ENCODE measurements at regions not wholly inside any gene's neighbourhood (a gene's known extent, or its start where the extent isn't known, plus 50 kb on each side); places are given as distances from the start of the nearest gene placed in this dataset.

DNA sequence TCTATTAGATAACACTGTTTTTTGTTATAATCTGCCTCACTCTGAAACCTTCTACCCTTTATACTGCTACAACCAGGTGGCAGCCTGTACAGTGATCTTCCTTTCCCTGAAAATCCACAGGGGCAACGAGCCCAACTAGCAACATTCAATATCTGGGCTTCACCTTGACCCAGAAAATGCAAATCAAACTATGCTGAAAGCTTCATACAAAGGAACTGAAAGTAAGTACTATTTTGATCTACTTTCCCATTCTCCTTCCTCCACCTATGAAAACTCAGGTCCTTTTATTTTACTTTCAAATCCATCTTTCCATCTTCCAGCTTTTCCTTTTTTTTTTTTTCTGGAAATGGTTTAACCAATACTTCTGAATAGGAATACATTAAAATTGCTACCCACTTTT is 175.8 kb upstream of the CCDC150 start:
- H3K9ac ChIP-seq: no peak overlapping the region
- no peaks in the 10 kb centered on the region for H3F3A ChIP-seq (ENCODE audit: low read depth)
- DNase-seq (ENCODE audit: low spot score): no peak
- H3K79me2 ChIP-seq (ENCODE audit: low read depth): no peaks in the 10 kb centered on the region
- no peak overlapping the region for H3K4me2 ChIP-seq
- Mint-ChIP-seq H3K27ac (no peak overlapping the region), H3K27me3 (ENCODE audit: insufficient read depth, low read depth) (no peaks in the 10 kb centered on the region), H3K4me3 (no peak overlapping the region), H3K36me3 (no peaks in the 10 kb centered on the region), H3K4me1 (peaks cover 13% of the 10 kb centered on the region), H3K9me3 (peaks cover 8% of the 10 kb centered on the region)
- H3K27me3 ChIP-seq: no peaks in the 10 kb centered on the region
- H3K36me3 ChIP-seq: no peaks in the 10 kb centered on the region
- H4K20me1 ChIP-seq (ENCODE audit: low read depth): no peaks in the 10 kb centered on the region
- peaks cover 16% of the 10 kb centered on the region for H3K4me1 ChIP-seq
- H3K4me3 ChIP-seq: no peak overlapping the region
- H3K9me3 ChIP-seq (ENCODE audit: low read depth): no peaks in the 10 kb centered on the region
- TF ChIP-seq EZH2phosphoT487 (IDR thresholded peaks at IDR 0.05): no peak
- TF ChIP-seq EZH2 (IDR thresholded peaks at IDR 0.05): no peak
- TF ChIP-seq CTCF (IDR thresholded peaks at IDR 0.05): no peak
- H3K27ac ChIP-seq: no peak overlapping the region
- no peak overlapping the region for H2AFZ ChIP-seq (replicated peaks)

- no peaks in the 10 kb centered on the region for H3K36me3 Mint-ChIP-seq
- Histone ChIP-seq H3K4me1 (peaks cover 16% of the 10 kb centered on the region), H2AFZ (replicated peaks) (no peak overlapping the region), H3K27ac (no peak overlapping the region), H3K4me3 (no peak overlapping the region), H4K20me1 (ENCODE audit: low read depth) (no peaks in the 10 kb centered on the region), H3K79me2 (ENCODE audit: low read depth) (no peaks in the 10 kb centered on the region), H3F3A (ENCODE audit: low read depth) (no peaks in the 10 kb centered on the region), H3K36me3 (no peaks in the 10 kb centered on the region), H3K27me3 (no peaks in the 10 kb centered on the region), H3K9ac (no peak overlapping the region), H3K9me3 (ENCODE audit: low read depth) (no peaks in the 10 kb centered on the region), H3K4me2 (no peak overlapping the region)
- peaks cover 8% of the 10 kb centered on the region for H3K9me3 Mint-ChIP-seq
- H3K4me1 Mint-ChIP-seq: peaks cover 13% of the 10 kb centered on the region
- TF ChIP-seq EZH2phosphoT487 (IDR thresholded peaks at IDR 0.05) (no peak), CTCF (IDR thresholded peaks at IDR 0.05) (no peak), EZH2 (IDR thresholded peaks at IDR 0.05) (no peak)
- DNase-seq (ENCODE audit: low spot score): no peak
- no peaks in the 10 kb centered on the region for H3K27me3 Mint-ChIP-seq (ENCODE audit: insufficient read depth, low read depth)
- H3K27ac Mint-ChIP-seq: no peak overlapping the region
- H3K4me3 Mint-ChIP-seq: no peak overlapping the region
Measured at GRCh38 chr2:196464311-196464710, 175.2 kb upstream of the CCDC150 start.

GRCh38 chr2:196466581-196466980 is 172.9 kb upstream of the CCDC150 start:
- no peaks in the 10 kb centered on the region for H3K79me2 ChIP-seq (ENCODE audit: low read depth)
- H4K20me1 ChIP-seq (ENCODE audit: low read depth): no peaks in the 10 kb centered on the region
- Mint-ChIP-seq H3K27ac (no peak overlapping the region), H3K27me3 (ENCODE audit: insufficient read depth, low read depth) (no peaks in the 10 kb centered on the region), H3K9me3 (peaks cover 4% of the 10 kb centered on the region), H3K4me1 (peaks cover 13% of the 10 kb centered on the region), H3K4me3 (no peak overlapping the region), H3K36me3 (no peaks in the 10 kb centered on the region)
- no peaks in the 10 kb centered on the region for H3K9me3 ChIP-seq (ENCODE audit: low read depth)
- H3K4me1 ChIP-seq: peaks cover 16% of the 10 kb centered on the region
- DNase-seq (ENCODE audit: low spot score): no peak
- H3K9ac ChIP-seq: no peak overlapping the region
- no peak overlapping the region for H3K4me3 ChIP-seq
- no peaks in the 10 kb centered on the region for H3K27me3 ChIP-seq
- no peaks in the 10 kb centered on the region for H3K36me3 ChIP-seq
- H3F3A ChIP-seq (ENCODE audit: low read depth): no peaks in the 10 kb centered on the region
- H2AFZ ChIP-seq (replicated peaks): no peak overlapping the region
- no peak overlapping the region for H3K27ac ChIP-seq
- no peak for TF ChIP-seq CTCF (IDR thresholded peaks at IDR 0.05)
- no peak for TF ChIP-seq EZH2 (IDR thresholded peaks at IDR 0.05)
- no peak for TF ChIP-seq EZH2phosphoT487 (IDR thresholded peaks at IDR 0.05)
- H3K4me2 ChIP-seq: no peak overlapping the region
